ENCODE measurements at regions not wholly inside any gene's neighbourhood (a gene's known extent, or its start where the extent isn't known, plus 50 kb on each side); places are given as distances from the start of the nearest gene placed in this dataset.

DNA sequence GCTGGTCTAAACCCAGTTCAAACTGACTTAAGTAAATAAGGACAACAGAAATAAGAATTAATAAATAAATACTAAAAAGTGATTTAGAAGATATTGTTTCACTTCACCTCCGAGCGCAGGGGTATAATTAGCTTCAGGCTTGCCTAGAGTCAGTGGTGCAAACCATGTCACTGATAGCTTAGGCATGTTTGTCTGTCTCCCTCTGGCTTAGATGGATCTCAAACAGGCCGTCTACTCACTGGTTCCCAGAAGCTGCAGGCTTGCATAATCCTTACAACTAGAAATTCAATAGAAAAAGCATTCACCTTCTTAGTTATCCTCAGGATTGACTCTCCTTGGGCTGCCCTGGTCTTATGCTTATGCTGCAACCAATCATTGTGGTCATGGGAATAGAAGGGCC, 629.8 kb upstream of the WWC1 start:
- no peak for DNase-seq
- Histone ChIP-seq H3K4me3 (no peak overlapping the region), H3K27ac (no peak overlapping the region), H3K27me3 (replicated peaks in 1 of 7) (no peaks in the 10 kb centered on the region), H3K9me3 (no peaks in the 10 kb centered on the region), H3K36me3 (no peaks in the 10 kb centered on the region), H3K4me1 (no peaks in the 10 kb centered on the region)
- no peak for TF ChIP-seq POLR2A (IDR thresholded peaks at IDR 0.05)
- TF ChIP-seq POLR2AphosphoS5 (IDR thresholded peaks at IDR 0.05) = no peak
- TF ChIP-seq, protein P1, sequence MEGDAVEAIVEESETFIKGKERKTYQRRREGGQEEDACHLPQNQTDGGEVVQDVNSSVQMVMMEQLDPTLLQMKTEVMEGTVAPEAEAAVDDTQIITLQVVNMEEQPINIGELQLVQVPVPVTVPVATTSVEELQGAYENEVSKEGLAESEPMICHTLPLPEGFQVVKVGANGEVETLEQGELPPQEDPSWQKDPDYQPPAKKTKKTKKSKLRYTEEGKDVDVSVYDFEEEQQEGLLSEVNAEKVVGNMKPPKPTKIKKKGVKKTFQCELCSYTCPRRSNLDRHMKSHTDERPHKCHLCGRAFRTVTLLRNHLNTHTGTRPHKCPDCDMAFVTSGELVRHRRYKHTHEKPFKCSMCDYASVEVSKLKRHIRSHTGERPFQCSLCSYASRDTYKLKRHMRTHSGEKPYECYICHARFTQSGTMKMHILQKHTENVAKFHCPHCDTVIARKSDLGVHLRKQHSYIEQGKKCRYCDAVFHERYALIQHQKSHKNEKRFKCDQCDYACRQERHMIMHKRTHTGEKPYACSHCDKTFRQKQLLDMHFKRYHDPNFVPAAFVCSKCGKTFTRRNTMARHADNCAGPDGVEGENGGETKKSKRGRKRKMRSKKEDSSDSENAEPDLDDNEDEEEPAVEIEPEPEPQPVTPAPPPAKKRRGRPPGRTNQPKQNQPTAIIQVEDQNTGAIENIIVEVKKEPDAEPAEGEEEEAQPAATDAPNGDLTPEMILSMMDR (IDR thresholded peaks at IDR 0.05 in 8 of 11, conservative IDR thresholded peaks at IDR 0.05 in 3 of 11) = no peak
- WGBS, 5 donors = 78 to 90% (median 86%) methylated on average over 3 of the region's 3 CpGs
- intact Hi-C loops (cut with DNase I; ENCODE audit: low total_unique reads) = no loop called here

DNA sequence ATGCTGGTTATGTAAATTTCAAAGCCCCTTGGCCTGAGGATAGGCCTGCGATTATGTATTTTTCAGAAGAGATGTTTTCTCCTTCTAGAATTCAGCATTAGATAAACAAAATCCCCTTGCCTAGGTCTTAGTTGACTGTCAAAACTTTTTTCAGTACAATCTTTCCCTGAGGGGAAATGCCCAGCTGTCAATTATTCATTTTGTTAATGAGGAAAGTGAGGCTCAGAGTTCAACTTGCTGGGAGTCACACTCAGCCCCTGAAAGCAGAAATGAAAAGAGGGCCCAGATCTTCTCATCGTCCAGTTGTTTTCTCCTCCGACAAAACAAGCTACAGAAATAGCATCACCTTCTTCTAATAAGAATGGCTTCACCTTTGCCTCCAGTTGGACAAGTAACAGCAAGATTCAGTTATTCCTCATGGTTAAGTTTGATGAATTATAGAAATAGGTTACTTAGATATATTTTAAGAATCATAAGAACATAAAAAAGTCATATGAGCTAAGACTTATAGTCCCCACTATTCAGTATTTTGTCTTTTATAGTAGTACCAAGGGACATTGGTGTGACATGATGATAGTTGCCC, 627.1 kb upstream of the WWC1 start:
- H3K4me1 ChIP-seq = no peaks in the 10 kb centered on the region
- H3K27me3 ChIP-seq (replicated peaks in 1 of 7) = no peaks in the 10 kb centered on the region
- H3K36me3 ChIP-seq = no peaks in the 10 kb centered on the region
- no peak overlapping the region for H3K4me3 ChIP-seq
- H3K9me3 ChIP-seq = no peaks in the 10 kb centered on the region
- WGBS, 5 donors = 82 to 95% (median 91%) methylated on average over 3 of the region's 3 CpGs
- intact Hi-C loops (cut with DNase I; ENCODE audit: low total_unique reads) = no loop called here
- H3K27ac ChIP-seq = no peak overlapping the region
- DNase-seq = no peak
- TF ChIP-seq POLR2A (IDR thresholded peaks at IDR 0.05) (no peak), POLR2AphosphoS5 (IDR thresholded peaks at IDR 0.05) (no peak)
- TF ChIP-seq, protein P1 (IDR thresholded peaks at IDR 0.05 in 8 of 11, conservative IDR thresholded peaks at IDR 0.05 in 3 of 11) = no peak

DNA sequence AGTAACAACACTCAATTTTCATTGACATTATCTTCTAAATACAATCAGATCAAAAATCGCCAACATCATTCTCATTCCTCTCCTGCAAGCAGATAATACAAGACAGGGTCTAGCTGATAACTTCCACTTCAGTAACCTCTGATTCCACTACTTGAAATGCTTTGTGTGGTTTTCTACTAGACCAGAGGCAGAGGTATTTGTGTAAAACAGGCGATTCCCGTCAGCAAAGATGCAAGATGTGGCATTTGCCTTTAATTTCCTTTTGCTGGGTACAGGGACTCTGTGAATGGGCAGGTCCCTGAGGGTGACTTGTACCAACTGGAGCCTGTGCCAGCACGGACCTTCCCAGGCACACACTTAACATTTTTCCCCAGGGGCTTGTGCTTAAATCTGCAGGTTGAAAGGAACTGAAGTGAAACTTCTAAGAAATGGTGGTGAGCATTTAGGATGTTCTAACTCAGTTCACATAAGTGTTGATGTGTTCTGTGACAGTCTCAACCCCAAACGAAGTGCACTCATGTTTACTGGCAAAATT, 625.5 kb upstream of the WWC1 start:
- Histone ChIP-seq H3K36me3 (no peaks in the 10 kb centered on the region), H3K27ac (no peak overlapping the region), H3K27me3 (replicated peaks in 1 of 7) (no peaks in the 10 kb centered on the region), H3K4me3 (no peak overlapping the region), H3K4me1 (no peaks in the 10 kb centered on the region), H3K9me3 (no peaks in the 10 kb centered on the region)
- 64 to 69% (median 65%) methylated on average over 5 of the region's 5 CpGs for WGBS, 5 donors
- intact Hi-C loops (cut with DNase I; ENCODE audit: low total_unique reads) = no loop called here
- TF ChIP-seq POLR2AphosphoS5 (IDR thresholded peaks at IDR 0.05) (no peak), POLR2A (IDR thresholded peaks at IDR 0.05) (no peak)
- TF ChIP-seq, protein P1 (IDR thresholded peaks at IDR 0.05 in 8 of 11, conservative IDR thresholded peaks at IDR 0.05 in 3 of 11) = no peak
- no peak for DNase-seq

DNA sequence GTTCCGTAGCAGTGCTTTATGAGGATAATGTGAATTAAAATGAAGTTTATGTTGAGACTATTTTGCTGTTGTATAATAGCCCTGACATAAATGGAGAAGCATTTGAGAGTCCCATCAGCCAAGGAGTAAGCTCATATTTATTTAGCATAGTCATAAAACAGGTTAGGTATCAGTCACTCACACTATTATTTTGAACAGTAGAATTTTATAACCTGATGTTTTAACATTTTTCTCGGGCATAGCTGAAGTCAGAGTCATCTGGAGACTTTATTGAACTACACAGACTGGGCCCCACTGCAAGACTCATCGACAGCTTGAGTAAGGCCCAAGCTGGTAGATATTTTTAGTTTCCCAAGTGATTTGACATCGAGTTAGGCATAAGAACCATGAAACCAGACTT, 620.3 kb upstream of the WWC1 start:
- H3K36me3 ChIP-seq = no peaks in the 10 kb centered on the region
- H3K9me3 ChIP-seq = peaks cover 0 to 6% (median 2%) of the 10 kb centered on the region in 8 donors
- no peak overlapping the region for H3K27ac ChIP-seq
- intact Hi-C loops (cut with DNase I; ENCODE audit: low total_unique reads) = no loop called here
- no peak overlapping the region for H3K4me3 ChIP-seq
- H3K4me1 ChIP-seq = no peaks in the 10 kb centered on the region
- WGBS, 5 donors = 63 to 83% (median 78%) methylated on average over 4 of the region's 4 CpGs
- H3K27me3 ChIP-seq (replicated peaks in 1 of 7) = no peaks in the 10 kb centered on the region
- no peak for TF ChIP-seq POLR2AphosphoS5 (IDR thresholded peaks at IDR 0.05)
- no peak for TF ChIP-seq POLR2A (IDR thresholded peaks at IDR 0.05)
- TF ChIP-seq, protein P1 (IDR thresholded peaks at IDR 0.05 in 8 of 11, conservative IDR thresholded peaks at IDR 0.05 in 3 of 11) = no peak
- no peak for DNase-seq
